NB4 (cell line): ENCODE measurements at regions not wholly inside any gene's neighbourhood (a gene's known extent, or its start where the extent isn't known, plus 50 kb on each side); places are given as distances from the start of the nearest gene placed in this dataset.

Source experiments
- DNase-seq: peaks from one replicate; pipeline ENCODE4 v3.0.0; 2010; ENCODE audit warnings: low read depth
- H3K4me3 ChIP-seq: one replicate; pipeline ENCODE4 v1.5.1; 2011; ENCODE audit warnings: mild to moderate bottlenecking, low read depth, low read length, moderate library complexity
- MYC ChIP-seq: IDR thresholded peaks from 2 replicates; pipeline ENCODE4 v1.6.1; 2011; ENCODE audit warnings: low read depth, low read length
- POLR2A ChIP-seq: IDR thresholded peaks from 2 replicates; pipeline ENCODE4 v1.6.1; 2011; ENCODE audit warnings: mild to moderate bottlenecking; ENCODE audit not compliant: insufficient read length; ENCODE audit errors: extremely low read depth
- TF ChIP-seq, protein P1 (sequence below): IDR thresholded peaks from 2 replicates; pipeline ENCODE4 v1.6.1; 2011; ENCODE audit warnings: low read depth, low read length
- TF ChIP-seq, protein P2 (sequence below): IDR thresholded peaks from one replicate; pipeline ENCODE4 v1.5.1; 2012; ENCODE audit warnings: low read depth, low read length

GRCh38 chr18:52118684-52119083 lies 221.3 kb upstream of the DCC start:
- TF ChIP-seq MYC, result no peak
- TF ChIP-seq POLR2A, result no peak
- TF ChIP-seq, protein P1, sequence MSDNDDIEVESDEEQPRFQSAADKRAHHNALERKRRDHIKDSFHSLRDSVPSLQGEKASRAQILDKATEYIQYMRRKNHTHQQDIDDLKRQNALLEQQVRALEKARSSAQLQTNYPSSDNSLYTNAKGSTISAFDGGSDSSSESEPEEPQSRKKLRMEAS, result no peak
- TF ChIP-seq, protein P2, sequence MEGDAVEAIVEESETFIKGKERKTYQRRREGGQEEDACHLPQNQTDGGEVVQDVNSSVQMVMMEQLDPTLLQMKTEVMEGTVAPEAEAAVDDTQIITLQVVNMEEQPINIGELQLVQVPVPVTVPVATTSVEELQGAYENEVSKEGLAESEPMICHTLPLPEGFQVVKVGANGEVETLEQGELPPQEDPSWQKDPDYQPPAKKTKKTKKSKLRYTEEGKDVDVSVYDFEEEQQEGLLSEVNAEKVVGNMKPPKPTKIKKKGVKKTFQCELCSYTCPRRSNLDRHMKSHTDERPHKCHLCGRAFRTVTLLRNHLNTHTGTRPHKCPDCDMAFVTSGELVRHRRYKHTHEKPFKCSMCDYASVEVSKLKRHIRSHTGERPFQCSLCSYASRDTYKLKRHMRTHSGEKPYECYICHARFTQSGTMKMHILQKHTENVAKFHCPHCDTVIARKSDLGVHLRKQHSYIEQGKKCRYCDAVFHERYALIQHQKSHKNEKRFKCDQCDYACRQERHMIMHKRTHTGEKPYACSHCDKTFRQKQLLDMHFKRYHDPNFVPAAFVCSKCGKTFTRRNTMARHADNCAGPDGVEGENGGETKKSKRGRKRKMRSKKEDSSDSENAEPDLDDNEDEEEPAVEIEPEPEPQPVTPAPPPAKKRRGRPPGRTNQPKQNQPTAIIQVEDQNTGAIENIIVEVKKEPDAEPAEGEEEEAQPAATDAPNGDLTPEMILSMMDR, result no peak
- DNase-seq, result no peak
- H3K4me3 ChIP-seq, result no peak overlapping the region

GRCh38 chr18:52130624-52131301 lies 209.2 kb upstream of the DCC start:
- DNase-seq, result no peak
- H3K4me3 ChIP-seq, result no peak overlapping the region
- TF ChIP-seq, protein P2, result no peak
- TF ChIP-seq POLR2A (no peak), MYC (no peak)
- TF ChIP-seq, protein P1, result no peak

DNA sequence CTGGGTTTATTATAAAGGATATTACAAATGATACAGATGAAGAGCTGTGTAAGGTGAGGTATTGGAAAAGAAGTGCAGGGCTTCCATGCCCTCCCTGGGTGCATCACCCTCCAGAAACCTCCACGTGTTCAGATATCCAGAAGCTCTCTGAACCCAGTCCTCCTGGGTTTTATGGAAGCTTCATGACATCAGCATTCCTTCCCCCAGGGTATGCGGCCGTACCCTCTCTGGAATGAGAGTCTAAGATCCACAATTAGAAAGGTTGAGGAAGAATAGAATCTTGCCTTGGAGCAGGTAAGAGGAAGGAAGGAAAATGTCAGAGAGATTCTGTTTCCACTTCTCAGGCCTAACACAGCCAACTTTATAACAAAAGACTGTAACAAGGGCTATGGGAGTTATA lies 208.2 kb upstream of the DCC start:
- no peak for DNase-seq
- TF ChIP-seq, protein P2, result no peak
- TF ChIP-seq, protein P1, result no peak
- TF ChIP-seq POLR2A (no peak), MYC (no peak)
- H3K4me3 ChIP-seq, result no peak overlapping the region

GRCh38 chr18:52136532-52136931 lies 203.5 kb upstream of the DCC start:
- H3K4me3 ChIP-seq, result no peak overlapping the region
- TF ChIP-seq, protein P1, result no peak
- TF ChIP-seq POLR2A, result no peak
- TF ChIP-seq MYC, result no peak
- TF ChIP-seq, protein P2, result no peak
- DNase-seq, result no peak

GRCh38 chr18:52140986-52141385 lies 199.0 kb upstream of the DCC start:
- H3K4me3 ChIP-seq, result no peak overlapping the region
- no peak for TF ChIP-seq POLR2A
- no peak for DNase-seq

GRCh38 chr18:52150050-52150449 lies 189.9 kb upstream of the DCC start:
- TF ChIP-seq, protein P2, result no peak
- no peak for TF ChIP-seq POLR2A
- no peak for TF ChIP-seq MYC
- TF ChIP-seq, protein P1, result no peak

More at GRCh38 chr18:52150050-52150449, 189.9 kb upstream of the DCC start:
- H3K4me3 ChIP-seq, result no peak overlapping the region
- DNase-seq, result no peak
